Muscle of leg (tissue), 3 donors: ENCODE measurements at regions not wholly inside any gene's neighbourhood (a gene's known extent, or its start where the extent isn't known, plus 50 kb on each side); places are given as distances from the start of the nearest gene placed in this dataset.

ENCODE experiments used
- DNase-seq: peaks from one replicate; pipeline ENCODE4 v3.0.0; 2013
- H3K27ac ChIP-seq: one replicate; pipeline ENCODE4 v1.5.1; 2013; ENCODE audit warnings: mild to moderate bottlenecking, low read length, control low read depth
- H3K27me3 ChIP-seq: one replicate; pipeline ENCODE4 v1.6.1; 2013; ENCODE audit warnings: low read length; ENCODE audit not compliant: control insufficient read depth, insufficient read depth
- H3K36me3 ChIP-seq: one replicate; pipeline ENCODE4 v1.6.1; 2013; ENCODE audit warnings: low read length; ENCODE audit not compliant: control insufficient read depth, insufficient read depth
- H3K4me1 ChIP-seq: one replicate; pipeline ENCODE4 v1.6.1; 2013; ENCODE audit warnings: low read length; ENCODE audit not compliant: control insufficient read depth, insufficient read depth
- H3K4me3 ChIP-seq: one replicate; pipeline ENCODE4 v1.5.1; 2013; ENCODE audit warnings: low read length, control low read depth
- H3K9me3 ChIP-seq: replicated peaks from 2 replicates; pipeline ENCODE4 v1.6.1; 2013; ENCODE audit warnings: low read depth, low read length; ENCODE audit not compliant: control insufficient read depth
- WGBS: methylation state at CpG from one replicate; pipeline ENCODE4 v1.1.5; 2013; ENCODE audit warnings: missing lambda C conversion rate; ENCODE audit not compliant: insufficient coverage; 5-methylcytosine and 5-hydroxymethylcytosine counted together

DNA sequence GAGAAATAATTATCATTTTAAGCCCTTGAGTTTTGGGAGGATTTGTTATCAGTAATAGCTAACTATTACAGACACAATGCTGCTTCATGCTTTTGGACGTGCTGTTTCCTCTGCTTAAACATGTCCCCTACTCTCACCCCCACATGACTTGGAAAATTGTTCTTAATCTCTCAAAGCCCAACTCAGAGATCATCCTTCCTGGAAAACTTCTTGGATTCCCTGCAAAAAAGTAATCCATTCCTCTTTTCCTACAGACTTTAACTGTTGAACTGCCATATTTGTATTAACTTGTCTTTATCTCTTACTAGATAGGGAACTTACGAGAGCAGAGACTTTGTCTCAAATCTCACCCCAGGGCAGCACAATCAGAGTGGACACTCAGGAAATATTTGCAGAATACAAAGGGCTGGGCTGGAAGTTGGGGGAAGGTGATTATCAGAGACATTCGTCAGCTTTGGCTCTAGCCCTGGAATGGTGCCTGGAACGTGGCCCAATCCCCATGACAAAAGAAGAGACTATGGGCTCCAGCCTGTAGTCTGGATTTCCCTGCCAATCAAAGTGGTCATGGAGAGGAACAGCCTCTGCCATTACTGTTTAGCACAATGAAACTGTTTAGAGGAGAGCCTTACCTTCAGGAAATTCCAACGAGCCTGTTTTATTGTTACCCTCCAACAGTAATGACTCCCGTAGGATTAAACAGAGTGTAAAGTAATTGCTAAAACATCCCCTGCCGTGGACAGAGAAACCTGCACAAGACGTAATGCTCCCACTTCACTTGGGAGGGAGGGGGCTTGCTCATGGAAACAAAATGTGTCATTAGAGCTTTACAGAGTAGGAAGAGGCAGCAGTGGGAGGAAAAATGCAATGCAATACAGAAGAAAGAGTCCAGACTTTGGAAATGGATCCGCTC lies 140.4 kb upstream of the AUTS2 start:
- Histone ChIP-seq H3K27me3 (no peaks in the 10 kb centered on the region), H3K9me3 (no peaks in the 10 kb centered on the region), H3K4me1 (peaks cover 10% of the 10 kb centered on the region), H3K27ac (peak overlapping the region; percentile 69), H3K4me3 (no peak overlapping the region), H3K36me3 (no peaks in the 10 kb centered on the region)
- peak; percentile 96 for DNase-seq
- 17% methylated on average over 3 of the region's 9 CpGs for WGBS

DNA sequence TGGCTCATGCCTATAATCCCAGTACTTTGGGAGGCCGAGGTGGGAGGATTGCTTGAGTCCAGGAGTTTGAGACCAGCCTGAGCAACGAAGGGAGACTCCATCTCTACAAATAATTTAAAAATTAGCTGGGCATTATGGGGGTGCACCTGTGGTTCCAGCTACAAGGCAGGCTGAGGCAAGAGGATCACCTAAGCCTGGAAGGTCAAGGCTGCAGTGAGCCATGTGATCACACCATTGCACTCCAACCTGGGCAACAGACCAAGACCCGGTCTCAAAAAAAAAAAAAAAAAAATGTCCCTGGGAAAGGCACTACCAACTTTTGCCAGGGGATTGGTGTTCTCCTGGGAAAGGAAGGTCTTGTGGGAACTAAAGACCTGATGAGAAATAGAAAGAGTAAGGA lies 134.2 kb upstream of the AUTS2 start:
- no peak overlapping the region for H3K4me3 ChIP-seq
- no peak for DNase-seq
- H3K27me3 ChIP-seq = no peaks in the 10 kb centered on the region
- WGBS = 80% methylated on average over 1 of the region's 3 CpGs
- H3K27ac ChIP-seq = no peak overlapping the region
- H3K9me3 ChIP-seq = peaks cover 6% of the 10 kb centered on the region
- no peaks in the 10 kb centered on the region for H3K4me1 ChIP-seq
- H3K36me3 ChIP-seq = no peaks in the 10 kb centered on the region

DNA sequence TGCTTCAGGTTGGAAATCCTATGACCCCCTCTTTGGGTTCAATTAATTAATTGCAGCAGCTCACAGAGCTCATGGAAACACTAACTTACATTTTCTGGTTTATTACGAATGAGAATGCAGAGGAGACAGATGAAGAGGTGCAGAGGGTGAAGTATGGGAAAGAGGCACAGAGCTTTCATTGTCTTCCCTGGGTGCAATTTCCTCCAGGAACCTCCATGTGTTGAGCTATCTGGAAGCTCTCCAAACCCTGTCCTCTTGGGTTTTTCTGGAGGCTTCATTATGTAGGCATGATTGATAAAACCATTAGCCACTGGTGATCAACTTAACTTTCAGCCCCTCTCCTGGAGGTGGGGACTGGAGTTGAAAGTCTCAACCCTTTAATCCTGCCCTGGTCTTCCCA lies 133.0 kb upstream of the AUTS2 start:
- Histone ChIP-seq H3K4me1 (no peaks in the 10 kb centered on the region), H3K27ac (no peak overlapping the region), H3K4me3 (no peak overlapping the region), H3K9me3 (peaks cover 6% of the 10 kb centered on the region), H3K36me3 (no peaks in the 10 kb centered on the region), H3K27me3 (no peaks in the 10 kb centered on the region)
- no peak for DNase-seq
- no CpG with 5 or more reads among the region's 1 CpG for WGBS

DNA sequence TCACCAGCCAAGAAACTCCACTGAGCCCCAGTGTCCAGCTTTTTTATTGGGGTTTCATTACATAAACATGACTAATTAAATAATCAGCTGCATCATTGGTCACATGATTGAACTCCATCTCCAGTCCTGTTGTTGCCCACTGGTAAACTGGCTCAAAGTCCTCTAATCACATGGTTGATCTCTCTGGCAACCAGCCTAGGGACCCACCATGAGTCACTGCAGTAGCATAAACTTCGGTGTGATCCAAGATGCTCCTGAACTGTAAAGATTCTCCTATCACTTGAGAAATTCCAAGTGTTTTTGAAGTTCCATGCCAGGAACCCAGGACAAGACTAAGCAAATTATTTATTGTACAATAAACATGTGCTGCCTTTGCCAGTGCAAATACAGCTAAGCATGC lies 130.4 kb upstream of the AUTS2 start:
- no peaks in the 10 kb centered on the region for H3K27me3 ChIP-seq
- H3K9me3 ChIP-seq = peaks cover 6% of the 10 kb centered on the region
- WGBS = 100% methylated on average over 1 of the region's 1 CpG
- no peak overlapping the region for H3K27ac ChIP-seq
- H3K4me1 ChIP-seq = no peaks in the 10 kb centered on the region
- H3K4me3 ChIP-seq = no peak overlapping the region
- no peaks in the 10 kb centered on the region for H3K36me3 ChIP-seq
- no peak for DNase-seq

DNA sequence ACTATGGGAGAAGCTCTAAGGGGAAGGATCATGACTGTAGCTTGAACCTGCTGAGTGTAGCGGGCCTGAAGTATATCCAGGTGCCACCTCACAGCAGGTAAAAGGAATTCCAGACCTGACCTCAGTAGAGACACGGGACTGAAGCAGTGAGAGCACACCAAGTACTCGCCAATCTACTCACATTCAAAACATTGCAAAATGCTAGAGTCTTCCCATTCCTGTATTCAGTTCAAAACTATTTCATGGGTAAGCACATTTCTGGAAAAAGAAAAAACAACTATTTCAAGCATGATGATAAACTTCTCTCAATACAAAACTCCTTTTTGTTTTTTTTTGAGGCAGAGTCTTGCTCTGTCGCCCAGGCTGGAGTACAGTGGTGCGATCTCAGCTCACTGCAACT lies 121.9 kb upstream of the AUTS2 start:
- no peaks in the 10 kb centered on the region for H3K9me3 ChIP-seq
- H3K27me3 ChIP-seq = no peaks in the 10 kb centered on the region
- H3K4me1 ChIP-seq = no peaks in the 10 kb centered on the region
- H3K4me3 ChIP-seq = no peak overlapping the region
- WGBS = 55% methylated on average over 2 of the region's 5 CpGs
- H3K36me3 ChIP-seq = no peaks in the 10 kb centered on the region
- no peak overlapping the region for H3K27ac ChIP-seq
- DNase-seq = no peak

DNA sequence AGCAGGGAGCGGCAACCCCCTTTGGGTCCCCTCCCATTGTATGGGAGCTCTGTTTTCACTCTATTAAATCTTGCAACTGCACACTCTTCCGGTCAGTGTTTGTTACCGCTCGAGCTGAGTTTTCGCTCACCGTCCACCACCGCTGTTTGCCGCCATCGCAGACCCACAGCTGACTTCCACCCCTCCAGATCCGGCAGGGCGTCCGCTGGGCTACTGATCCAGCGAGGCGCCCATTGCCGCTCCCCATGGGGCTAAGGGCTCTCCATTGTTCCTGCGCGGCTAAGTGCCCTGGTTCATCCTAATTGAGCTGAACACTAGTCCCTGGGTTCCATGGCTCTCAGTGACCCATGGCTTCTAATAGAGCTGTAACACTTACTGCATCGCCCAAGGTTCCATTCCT lies 115.6 kb upstream of the AUTS2 start:
- Histone ChIP-seq H3K9me3 (no peaks in the 10 kb centered on the region), H3K4me3 (no peak overlapping the region), H3K4me1 (no peaks in the 10 kb centered on the region), H3K27me3 (no peaks in the 10 kb centered on the region), H3K27ac (no peak overlapping the region), H3K36me3 (no peaks in the 10 kb centered on the region)
- 96% methylated on average over 18 of the region's 18 CpGs for WGBS
- DNase-seq = no peak

DNA sequence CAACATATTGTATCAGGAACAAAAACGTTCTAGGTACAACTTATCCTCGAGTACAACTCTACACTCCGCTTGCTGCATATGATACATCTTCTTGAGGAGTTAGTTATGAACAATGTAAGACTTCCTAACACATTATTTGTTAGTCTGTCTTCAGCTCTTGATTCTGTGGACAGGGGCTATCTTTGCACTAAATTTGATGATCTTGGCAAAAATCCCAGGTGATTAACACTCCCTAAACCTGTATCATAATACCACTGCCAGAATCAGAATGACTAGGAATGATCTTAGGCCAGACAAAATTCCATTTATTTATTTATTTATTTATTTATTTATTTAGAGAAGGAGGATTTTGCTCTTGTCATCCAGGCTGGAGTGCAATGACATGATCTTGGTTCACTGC lies 108.7 kb upstream of the AUTS2 start:
- Histone ChIP-seq H3K36me3 (no peaks in the 10 kb centered on the region), H3K4me1 (no peaks in the 10 kb centered on the region), H3K4me3 (no peak overlapping the region), H3K27ac (no peak overlapping the region), H3K27me3 (no peaks in the 10 kb centered on the region), H3K9me3 (no peaks in the 10 kb centered on the region)
- DNase-seq = no peak
- WGBS = no CpG with 5 or more reads among the region's 3 CpGs

DNA sequence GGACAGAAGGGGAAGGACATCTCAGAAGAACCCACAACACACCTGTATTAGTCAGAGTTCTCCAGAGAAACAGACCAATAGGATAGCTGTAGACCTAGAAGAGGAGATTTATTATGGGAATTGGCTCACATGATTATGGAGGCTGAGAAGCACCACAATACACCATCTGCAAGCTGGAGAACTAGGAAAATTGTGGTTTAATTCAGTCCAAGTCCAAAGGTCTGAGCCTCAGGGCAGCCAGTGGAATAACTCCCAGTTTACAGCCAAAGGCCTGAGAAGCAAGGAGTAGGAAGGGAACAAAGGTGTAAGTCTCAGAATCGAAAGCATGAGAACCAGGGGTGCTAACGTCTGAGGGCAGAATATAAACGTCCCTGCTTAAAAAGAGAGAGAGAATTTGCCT lies 99.6 kb upstream of the AUTS2 start:
- WGBS = no CpG with 5 or more reads among the region's 3 CpGs

DNA sequence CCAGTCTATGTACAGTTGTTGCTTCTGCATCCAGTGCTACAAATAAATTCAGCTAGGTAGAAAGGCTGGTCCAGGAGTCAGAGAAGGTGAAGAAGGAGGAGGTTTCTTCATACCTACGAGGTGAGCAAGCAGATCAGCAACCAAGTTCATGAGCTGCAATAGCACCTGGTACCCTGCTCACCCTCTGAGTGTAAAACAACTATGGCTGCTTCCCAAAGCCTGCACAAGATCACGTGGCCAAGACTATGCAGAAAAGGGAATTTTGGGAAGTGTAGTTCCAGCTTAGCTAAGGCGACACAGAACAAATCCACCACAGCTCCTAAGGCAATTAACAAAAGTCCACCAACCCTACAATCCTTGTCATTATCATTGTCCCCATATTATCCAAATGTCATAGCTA lies 95.9 kb upstream of the AUTS2 start:
- Histone ChIP-seq H3K36me3 (no peaks in the 10 kb centered on the region), H3K27me3 (no peaks in the 10 kb centered on the region), H3K27ac (no peak overlapping the region), H3K4me1 (peaks cover 3% of the 10 kb centered on the region), H3K4me3 (no peak overlapping the region), H3K9me3 (no peaks in the 10 kb centered on the region)
- no CpG with 5 or more reads among the region's 3 CpGs for WGBS
- no peak for DNase-seq

More for the DNA sequence above, 99.6 kb upstream of the AUTS2 start:
- Histone ChIP-seq H3K27me3 (no peaks in the 10 kb centered on the region), H3K4me1 (peaks cover 3% of the 10 kb centered on the region), H3K4me3 (no peak overlapping the region), H3K9me3 (no peaks in the 10 kb centered on the region), H3K36me3 (no peaks in the 10 kb centered on the region), H3K27ac (no peak overlapping the region)
- no peak for DNase-seq

DNA sequence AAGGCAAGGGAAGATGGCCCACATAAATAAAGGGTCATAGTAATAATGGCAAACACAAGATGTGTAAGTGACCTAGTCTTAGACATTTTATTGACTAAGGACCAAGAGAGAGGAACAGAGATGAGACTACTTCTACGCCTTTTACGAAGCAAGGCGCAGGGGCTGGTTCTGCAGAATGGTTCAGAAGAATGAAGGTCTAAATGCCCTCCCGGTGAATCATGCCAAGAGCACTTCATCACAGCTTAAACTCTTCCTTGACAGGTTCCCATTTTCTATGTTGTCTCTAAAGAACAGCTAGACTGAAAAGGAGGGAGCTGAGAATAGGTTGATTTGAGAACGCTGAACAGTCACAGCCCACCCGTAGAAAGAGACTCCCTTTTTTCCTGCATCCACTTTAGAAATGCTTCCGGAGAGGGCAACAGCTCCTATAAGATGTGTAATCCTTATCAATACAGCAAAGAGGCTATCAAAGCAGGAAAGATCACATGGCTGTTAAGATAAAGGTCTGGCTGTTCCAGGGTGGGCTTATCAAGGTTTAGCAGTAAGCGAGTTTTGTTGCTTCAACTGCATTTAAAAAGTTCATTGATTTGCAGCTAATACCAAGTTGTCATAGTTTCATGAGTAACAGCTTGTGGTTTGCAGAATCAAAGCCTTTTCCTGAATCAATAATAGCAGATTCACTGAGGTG lies 93.4 kb upstream of the AUTS2 start:
- no peaks in the 10 kb centered on the region for H3K36me3 ChIP-seq
- no CpG with 5 or more reads among the region's 8 CpGs for WGBS
- peaks cover under 1% of the 10 kb centered on the region for H3K9me3 ChIP-seq
- H3K4me3 ChIP-seq = no peak overlapping the region
- no peak for DNase-seq
- no peaks in the 10 kb centered on the region for H3K27me3 ChIP-seq
- H3K27ac ChIP-seq = no peak overlapping the region
- H3K4me1 ChIP-seq = peaks cover 3% of the 10 kb centered on the region
